Colonic mucosa (tissue), 4 donors: ENCODE measurements at regions not wholly inside any gene's neighbourhood (a gene's known extent, or its start where the extent isn't known, plus 50 kb on each side); places are given as distances from the start of the nearest gene placed in this dataset.
"Not testable (repeated sequence)": the region's sequence is repeated elsewhere in the genome, so short reads cannot be mapped to it uniquely, and the experiment has no call there.

Experiments
- DNase-seq: peaks from one replicate; pipeline ENCODE4 v3.0.0-alpha.2; 2020
- H3K27ac ChIP-seq: fragments of 200-600 bp; one replicate; pipeline ENCODE4 v1.8.0; 2021
- H3K27me3 ChIP-seq: fragments of 200-600 bp; one replicate; pipeline ENCODE4 v1.8.0; 2021
- H3K36me3 ChIP-seq: fragments of 200-600 bp; one replicate; pipeline ENCODE4 v1.8.0; 2021
- H3K4me1 ChIP-seq: fragments of 200-600 bp; one replicate; pipeline ENCODE4 v1.8.0; 2021; ENCODE audit warnings: mild to moderate bottlenecking
- H3K4me3 ChIP-seq: fragments of 200-600 bp; one replicate; pipeline ENCODE4 v1.8.0; 2021
- H3K9ac ChIP-seq, 2 donors: one replicate each; pipeline ENCODE4 v1.7.0; 2013; ENCODE audit warnings: control low read depth in 2 of 2, low read depth in 2 of 2, low read length in 2 of 2
- H3K9me3 ChIP-seq: fragments of 200-600 bp; one replicate; pipeline ENCODE4 v1.8.0; 2021
- intact Hi-C: fragments of 100-400 bp; cut with DNase I; formaldehyde crosslinking; loops from one replicate; pipeline ENCODE4 v1.14.1; 2022
- TF ChIP-seq, protein P1 (sequence below): fragments of 200-600 bp; IDR thresholded peaks from one replicate; pipeline ENCODE4 v1.8.0; 2022; ENCODE audit warnings: antibody characterized with exemption, mild to moderate bottlenecking
- donor health status: healthy.
- donor health status: DM: no; HTN: no; CAD: no.
- donor health status: DM: no; HTN: no; CAD: no.

DNA sequence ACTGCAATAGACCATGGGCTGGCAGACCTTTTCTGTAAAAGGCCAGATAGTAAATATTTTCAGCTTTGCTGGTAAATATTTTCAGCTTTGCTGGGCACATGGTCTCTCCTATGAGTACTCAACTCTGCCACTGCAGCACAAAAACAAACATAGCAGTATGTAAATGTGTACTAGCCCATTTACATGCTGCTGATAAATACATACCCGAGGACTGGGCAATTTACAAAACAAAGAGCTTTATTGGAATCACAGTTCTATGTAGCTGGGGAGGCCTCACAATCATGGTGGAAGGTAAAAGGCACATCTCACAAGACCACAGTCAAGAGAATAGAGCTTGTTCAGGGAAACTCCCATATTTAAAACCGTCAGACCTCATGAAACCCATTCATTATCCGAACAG, 793.0 kb downstream of the EDEM1 start:
- intact Hi-C loops, result no loop called here
- Histone ChIP-seq H3K9me3 (no peaks in the 10 kb centered on the region), H3K27me3 (no peaks in the 10 kb centered on the region), H3K27ac (no peak overlapping the region), H3K4me3 (no peak overlapping the region), H3K4me1 (no peaks in the 10 kb centered on the region), H3K36me3 (no peaks in the 10 kb centered on the region), H3K9ac (no peak overlapping the region)
- TF ChIP-seq, protein P1, sequence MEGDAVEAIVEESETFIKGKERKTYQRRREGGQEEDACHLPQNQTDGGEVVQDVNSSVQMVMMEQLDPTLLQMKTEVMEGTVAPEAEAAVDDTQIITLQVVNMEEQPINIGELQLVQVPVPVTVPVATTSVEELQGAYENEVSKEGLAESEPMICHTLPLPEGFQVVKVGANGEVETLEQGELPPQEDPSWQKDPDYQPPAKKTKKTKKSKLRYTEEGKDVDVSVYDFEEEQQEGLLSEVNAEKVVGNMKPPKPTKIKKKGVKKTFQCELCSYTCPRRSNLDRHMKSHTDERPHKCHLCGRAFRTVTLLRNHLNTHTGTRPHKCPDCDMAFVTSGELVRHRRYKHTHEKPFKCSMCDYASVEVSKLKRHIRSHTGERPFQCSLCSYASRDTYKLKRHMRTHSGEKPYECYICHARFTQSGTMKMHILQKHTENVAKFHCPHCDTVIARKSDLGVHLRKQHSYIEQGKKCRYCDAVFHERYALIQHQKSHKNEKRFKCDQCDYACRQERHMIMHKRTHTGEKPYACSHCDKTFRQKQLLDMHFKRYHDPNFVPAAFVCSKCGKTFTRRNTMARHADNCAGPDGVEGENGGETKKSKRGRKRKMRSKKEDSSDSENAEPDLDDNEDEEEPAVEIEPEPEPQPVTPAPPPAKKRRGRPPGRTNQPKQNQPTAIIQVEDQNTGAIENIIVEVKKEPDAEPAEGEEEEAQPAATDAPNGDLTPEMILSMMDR, result no peak
- DNase-seq, result no peak

DNA sequence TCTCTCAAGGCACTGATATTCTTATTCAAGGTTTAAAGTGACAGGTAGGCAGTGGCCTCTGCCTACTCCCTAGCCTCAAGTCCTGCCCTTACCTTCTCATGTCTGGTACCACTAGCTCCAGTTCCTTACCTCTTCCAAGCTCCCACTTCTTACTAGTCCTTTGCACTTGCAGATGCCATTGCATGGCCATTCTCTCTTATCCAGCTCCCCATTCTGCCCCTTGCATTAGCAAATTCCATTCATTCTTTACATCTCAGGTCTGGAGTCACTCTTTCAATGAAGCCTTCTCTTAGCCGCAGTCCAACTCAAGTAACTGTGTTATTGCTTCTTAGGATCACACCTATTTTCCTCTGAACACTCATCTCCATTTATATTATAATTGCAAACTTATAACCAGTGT, 807.1 kb downstream of the EDEM1 start:
- intact Hi-C loops, result no loop called here
- H3K27me3 ChIP-seq, result no peaks in the 10 kb centered on the region
- no peaks in the 10 kb centered on the region for H3K4me1 ChIP-seq
- H3K9me3 ChIP-seq, result no peaks in the 10 kb centered on the region
- no peak for DNase-seq
- no peak overlapping the region for H3K4me3 ChIP-seq
- TF ChIP-seq, protein P1, result no peak
- H3K27ac ChIP-seq, result no peak overlapping the region
- H3K36me3 ChIP-seq, result no peaks in the 10 kb centered on the region
- no peak overlapping the region for H3K9ac ChIP-seq

DNA sequence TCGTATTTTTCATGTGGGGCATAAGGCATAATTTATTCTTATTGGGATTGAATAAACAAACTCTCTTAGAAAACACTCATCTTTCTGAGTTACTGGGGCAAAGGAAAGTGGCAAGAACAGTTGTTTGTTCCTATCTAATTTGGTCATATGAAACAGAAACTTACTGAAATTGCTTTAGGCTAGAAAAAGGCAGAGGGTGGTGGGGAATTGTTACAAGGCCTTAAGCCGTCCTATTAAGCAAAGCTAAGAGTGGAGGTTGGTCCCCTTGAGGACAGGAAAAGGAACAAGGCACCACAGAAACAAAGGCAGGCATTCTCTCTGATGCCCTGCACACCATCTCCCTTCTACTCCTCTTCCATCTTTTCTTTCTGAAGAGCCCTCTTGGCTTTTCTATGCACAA, 830.9 kb downstream of the EDEM1 start:
- Histone ChIP-seq H3K9me3 (no peaks in the 10 kb centered on the region), H3K27ac (no peak overlapping the region), H3K27me3 (no peaks in the 10 kb centered on the region), H3K9ac (no peak overlapping the region), H3K4me1 (no peaks in the 10 kb centered on the region), H3K36me3 (no peaks in the 10 kb centered on the region), H3K4me3 (no peak overlapping the region)
- intact Hi-C loops, result no loop called here
- TF ChIP-seq, protein P1, result no peak
- DNase-seq, result no peak

DNA sequence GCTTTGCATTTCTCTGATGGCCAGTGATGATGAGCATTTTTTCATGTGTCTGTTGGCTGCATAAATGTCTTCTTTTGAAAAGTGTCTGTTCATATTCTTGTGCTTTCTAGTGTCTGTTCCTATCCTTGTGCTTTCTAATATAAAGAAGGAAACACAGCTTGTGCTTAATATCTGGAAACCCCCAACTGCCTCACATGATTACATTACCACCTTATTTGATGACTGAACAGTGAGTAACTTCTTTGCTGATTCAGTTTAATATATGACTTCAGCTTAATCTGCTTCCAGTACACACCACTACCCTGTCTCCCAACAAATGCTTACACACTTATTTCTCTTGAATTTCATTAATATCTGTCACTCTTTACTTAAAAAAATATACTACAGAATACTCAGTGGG, 835.1 kb downstream of the EDEM1 start:
- Histone ChIP-seq H3K9me3 (no peaks in the 10 kb centered on the region), H3K27me3 (no peaks in the 10 kb centered on the region), H3K9ac (no peak overlapping the region), H3K4me3 (no peak overlapping the region), H3K4me1 (no peaks in the 10 kb centered on the region), H3K36me3 (no peaks in the 10 kb centered on the region), H3K27ac (no peak overlapping the region)
- TF ChIP-seq, protein P1, result no peak
- intact Hi-C loops, result no loop called here
- no peak for DNase-seq

DNA sequence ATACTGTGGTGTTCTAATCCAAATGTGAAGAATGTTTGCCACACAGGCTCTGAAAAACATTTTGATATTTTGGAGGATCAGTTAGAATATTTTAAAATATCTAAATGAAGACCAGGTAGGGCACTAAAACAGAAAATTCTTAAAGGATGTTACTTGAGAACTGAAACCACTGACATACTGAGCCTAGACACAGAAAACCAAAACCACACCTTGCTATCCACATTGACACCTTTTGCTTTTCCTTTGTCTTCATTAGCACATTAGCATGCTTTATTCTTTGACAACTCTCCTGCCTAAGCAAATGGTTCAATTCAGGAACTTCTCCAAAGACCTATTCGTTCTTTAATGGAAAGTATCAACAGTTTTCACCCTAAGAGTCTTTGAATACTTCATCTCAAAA, 835.9 kb upstream of the GRM7 start:
- Histone ChIP-seq H3K36me3 (no peaks in the 10 kb centered on the region), H3K27ac (no peak overlapping the region), H3K9me3 (no peaks in the 10 kb centered on the region), H3K27me3 (no peaks in the 10 kb centered on the region), H3K4me3 (no peak overlapping the region), H3K4me1 (no peaks in the 10 kb centered on the region), H3K9ac (no peak overlapping the region)
- intact Hi-C loops, result no loop called here
- no peak for DNase-seq
- TF ChIP-seq, protein P1, result no peak

DNA sequence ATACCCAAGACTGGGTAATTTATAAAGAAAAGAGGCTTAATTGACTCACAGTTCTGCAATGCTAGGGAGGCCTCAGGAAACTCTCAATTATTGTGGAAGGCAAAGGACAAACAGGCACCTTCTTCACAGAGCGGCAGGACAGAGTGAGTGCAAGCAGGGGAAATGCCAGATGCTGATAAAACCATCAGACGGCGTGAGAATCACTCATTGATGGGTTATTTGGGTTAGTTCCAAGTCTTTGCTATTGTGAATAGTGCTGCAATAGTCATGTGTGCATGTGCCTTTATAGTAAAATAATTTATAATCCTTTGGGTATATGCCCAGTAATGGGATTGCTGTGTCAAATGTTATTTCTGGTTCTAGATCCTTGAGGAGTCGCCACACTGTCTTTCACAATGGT, 830.3 kb upstream of the GRM7 start:
- H3K36me3 ChIP-seq, H3K4me3 ChIP-seq, intact Hi-C loops, H3K9me3 ChIP-seq, H3K27me3 ChIP-seq, DNase-seq, H3K4me1 ChIP-seq, H3K27ac ChIP-seq, H3K9ac ChIP-seq: not testable (repeated sequence)
